OCI-LY3 (cell line): ENCODE measurements at regions not wholly inside any gene's neighbourhood (a gene's known extent, or its start where the extent isn't known, plus 50 kb on each side); places are given as distances from the start of the nearest gene placed in this dataset.

Experiments
- H2AFZ ChIP-seq: fragments of 200-600, 300-600 bp; shearing (Covaris generic); 2 replicates; pipeline ENCODE4 v1.6.0; 2014; ENCODE audit warnings: antibody characterized with exemption, low read depth, low read length
- H3K27ac ChIP-seq: fragments of 200-600, 300-600 bp; sonication (generic); 2 replicates; pipeline ENCODE4 v1.5.1; 2014; ENCODE audit warnings: mild to moderate bottlenecking, low read length, moderate library complexity, mixed read lengths
- H3K27me3 ChIP-seq: fragments of 200-600, 300-600 bp; sonication (generic); 2 replicates; pipeline ENCODE4 v1.6.1; 2014; ENCODE audit warnings: low read depth, low read length, mixed read lengths
- H3K36me3 ChIP-seq: fragments of 200-600, 300-600 bp; sonication (generic); replicated peaks from 2 replicates; pipeline ENCODE3; 2014; ENCODE audit warnings: low read depth, low read length, mixed read lengths
- H3K4me1 ChIP-seq: fragments of 300-600, 200-600 bp; sonication (generic); 2 replicates; pipeline ENCODE4 v1.6.1; 2014; ENCODE audit warnings: low read length, mixed read lengths
- H3K4me2 ChIP-seq: fragments of 200-600, 300-600 bp; sonication (generic); 2 replicates; pipeline ENCODE4 v1.6.1; 2014; ENCODE audit warnings: low read length, mixed read lengths
- H3K4me3 ChIP-seq: fragments of 300-600, 200-600 bp; sonication (generic); 2 replicates; pipeline ENCODE4 v1.5.1; 2014; ENCODE audit warnings: antibody characterized with exemption, mild to moderate bottlenecking, low read length, moderate library complexity
- H3K79me2 ChIP-seq: fragments of 300-600, 200-600 bp; shearing (Covaris generic); 2 replicates; pipeline ENCODE4 v1.6.1; 2014; ENCODE audit warnings: mild to moderate bottlenecking, low read length, mixed read lengths
- H3K9ac ChIP-seq: fragments of 300-600, 200-600 bp; shearing (Covaris generic); 2 replicates; pipeline ENCODE4 v1.6.0; 2014; ENCODE audit warnings: mild to moderate bottlenecking, low read length, moderate library complexity
- H3K9me3 ChIP-seq: fragments of 200-600, 300-600 bp; shearing (Covaris generic); 2 replicates; pipeline ENCODE4 v1.6.1; 2014; ENCODE audit warnings: low read length, mixed read lengths; ENCODE audit not compliant: insufficient read depth
- H4K20me1 ChIP-seq: fragments of 200-600, 300-600 bp; sonication (generic); 2 replicates; pipeline ENCODE4 v1.6.1; 2016; ENCODE audit warnings: low read length, mixed read lengths; ENCODE audit not compliant: insufficient read depth
- CTCF ChIP-seq: fragments of 200-600, 300-600 bp; sonication (generic); IDR thresholded peaks from 2 replicates; pipeline ENCODE4 v1.5.1; 2014; ENCODE audit warnings: antibody characterized with exemption, low read length, low read depth
- EZH2phosphoT487 ChIP-seq: fragments of 200-600 bp; shearing (Covaris generic); IDR thresholded peaks from 2 replicates; pipeline ENCODE4 v1.6.1; 2018; ENCODE audit warnings: antibody characterized with exemption, mixed run types, low read depth

GRCh38 chr3:176055836-176056235 lies 1141.4 kb downstream of the TBL1XR1 start:
- Histone ChIP-seq H2AFZ (no peak overlapping the region), H3K27me3 (no peaks in the 10 kb centered on the region), H3K79me2 (no peaks in the 10 kb centered on the region), H3K36me3 (no peaks in the 10 kb centered on the region), H4K20me1 (no peaks in the 10 kb centered on the region), H3K27ac (no peak overlapping the region), H3K4me3 (no peak overlapping the region), H3K9ac (no peak overlapping the region), H3K4me1 (no peaks in the 10 kb centered on the region), H3K4me2 (no peak overlapping the region), H3K9me3 (no peaks in the 10 kb centered on the region)
- TF ChIP-seq CTCF = no peak
- TF ChIP-seq EZH2phosphoT487 = no peak

- Histone ChIP-seq H3K9ac (no peak overlapping the region), H3K4me2 (no peak overlapping the region), H3K79me2 (no peaks in the 10 kb centered on the region), H3K27me3 (no peaks in the 10 kb centered on the region), H3K9me3 (no peaks in the 10 kb centered on the region), H3K4me3 (no peak overlapping the region), H3K36me3 (no peaks in the 10 kb centered on the region), H3K27ac (no peak overlapping the region), H4K20me1 (no peaks in the 10 kb centered on the region), H2AFZ (no peak overlapping the region), H3K4me1 (no peaks in the 10 kb centered on the region)
- TF ChIP-seq CTCF (no peak), EZH2phosphoT487 (no peak)
Observed at GRCh38 chr3:176051766-176052165, 1145.5 kb downstream of the TBL1XR1 start.

GRCh38 chr3:176046703-176047102 lies 1150.6 kb downstream of the TBL1XR1 start:
- Histone ChIP-seq H2AFZ (no peak overlapping the region), H3K27ac (no peak overlapping the region), H3K4me2 (no peak overlapping the region), H3K9me3 (no peaks in the 10 kb centered on the region), H3K27me3 (no peaks in the 10 kb centered on the region), H3K4me1 (peaks cover 10% of the 10 kb centered on the region), H3K9ac (no peak overlapping the region), H4K20me1 (no peaks in the 10 kb centered on the region), H3K79me2 (no peaks in the 10 kb centered on the region), H3K36me3 (no peaks in the 10 kb centered on the region), H3K4me3 (no peak overlapping the region)
- no peak for TF ChIP-seq CTCF
- TF ChIP-seq EZH2phosphoT487 = no peak

- Histone ChIP-seq H3K4me3 (no peak overlapping the region), H3K9me3 (no peaks in the 10 kb centered on the region), H3K4me2 (peak overlapping the region; percentile 66; the same call in 1 of the 2 replicates), H3K9ac (no peak overlapping the region), H3K79me2 (no peaks in the 10 kb centered on the region), H3K27ac (no peak overlapping the region), H2AFZ (no peak overlapping the region), H4K20me1 (no peaks in the 10 kb centered on the region), H3K4me1 (peaks cover 22% of the 10 kb centered on the region), H3K27me3 (no peaks in the 10 kb centered on the region), H3K36me3 (no peaks in the 10 kb centered on the region)
- no peak for TF ChIP-seq CTCF
- TF ChIP-seq EZH2phosphoT487 = no peak
Observed at GRCh38 chr3:176041812-176042211, 1155.5 kb downstream of the TBL1XR1 start.
